Cardiac septum (tissue), 1 donor: ENCODE measurements at regions not wholly inside any gene's neighbourhood (a gene's known extent, or its start where the extent isn't known, plus 50 kb on each side); places are given as distances from the start of the nearest gene placed in this dataset.
"Not testable (repeated sequence)": the region's sequence is repeated elsewhere in the genome, so short reads cannot be mapped to it uniquely, and the experiment has no call there.

Experiments used
- DNase-seq: peaks from one replicate; pipeline ENCODE4 v3.0.0-alpha.2; 2020; ENCODE audit warnings: low spot score
- intact Hi-C: fragments of 100-400 bp; cut with DNase I; formaldehyde crosslinking; loops from one replicate; pipeline ENCODE4 v1.14.0; 2022
- donor health status: DM: no; HTN: no; CAD: no.

GRCh38 chr20:40080041-40080652 is 608.9 kb downstream of the MAFB start:
- intact Hi-C loops = no loop called here
- no peak for DNase-seq

- intact Hi-C loops = no loop called here
- DNase-seq = no peak
Observed at GRCh38 chr20:40073535-40074111, 615.4 kb downstream of the MAFB start.

GRCh38 chr20:40072907-40073306 is 616.1 kb downstream of the MAFB start:
- no peak for DNase-seq
- intact Hi-C loops = no loop called here

- no peak for DNase-seq
- intact Hi-C loops = no loop called here
Observed at GRCh38 chr20:40056171-40056570, 632.9 kb downstream of the MAFB start.

- DNase-seq = no peak
- intact Hi-C loops = no loop called here
Observed at GRCh38 chr20:40055711-40056110, 633.3 kb downstream of the MAFB start.

DNA sequence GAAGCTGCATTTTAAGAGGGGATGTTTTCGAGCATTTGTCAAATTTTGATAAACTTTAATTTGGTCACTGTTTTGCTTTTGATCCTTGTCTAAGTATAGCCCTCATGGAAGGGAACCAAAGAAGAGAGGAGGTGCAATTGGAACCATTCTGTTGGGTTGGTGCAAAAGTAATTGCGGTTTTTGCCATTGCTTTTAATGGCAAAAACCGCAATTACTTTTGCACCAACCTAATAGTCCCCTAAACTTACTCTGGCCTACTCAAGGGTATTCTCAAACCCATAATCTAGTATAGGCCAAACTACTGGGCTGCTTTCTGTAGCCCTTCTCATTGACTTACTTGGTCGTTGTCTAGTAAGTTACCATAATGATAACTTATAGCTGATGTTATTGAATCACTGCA is 634.7 kb downstream of the MAFB start:
- intact Hi-C loops = no loop called here
- no peak for DNase-seq

DNA sequence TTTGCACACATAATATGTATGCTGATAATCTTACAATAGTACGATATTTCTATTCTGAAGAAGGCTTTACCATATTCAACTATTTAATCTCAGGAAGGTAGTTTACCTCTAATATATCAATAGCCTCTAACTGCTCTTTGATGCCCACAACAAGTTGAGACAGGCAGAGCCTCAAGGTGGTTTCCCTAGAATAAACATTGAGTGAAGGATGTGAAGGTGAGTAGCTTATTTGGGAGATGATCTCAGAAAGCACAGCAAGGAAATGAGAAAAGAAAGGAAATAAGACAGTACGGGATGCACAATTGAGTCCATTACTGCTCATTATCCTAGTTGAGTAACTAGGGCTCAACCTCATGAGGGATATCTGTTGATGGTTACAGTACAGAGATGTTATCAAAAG is 638.4 kb downstream of the MAFB start:
- intact Hi-C loops = no loop called here
- DNase-seq = no peak

- intact Hi-C loops = no loop called here
- no peak for DNase-seq
Observed at GRCh38 chr20:40049854-40050253, 639.2 kb downstream of the MAFB start.

DNA sequence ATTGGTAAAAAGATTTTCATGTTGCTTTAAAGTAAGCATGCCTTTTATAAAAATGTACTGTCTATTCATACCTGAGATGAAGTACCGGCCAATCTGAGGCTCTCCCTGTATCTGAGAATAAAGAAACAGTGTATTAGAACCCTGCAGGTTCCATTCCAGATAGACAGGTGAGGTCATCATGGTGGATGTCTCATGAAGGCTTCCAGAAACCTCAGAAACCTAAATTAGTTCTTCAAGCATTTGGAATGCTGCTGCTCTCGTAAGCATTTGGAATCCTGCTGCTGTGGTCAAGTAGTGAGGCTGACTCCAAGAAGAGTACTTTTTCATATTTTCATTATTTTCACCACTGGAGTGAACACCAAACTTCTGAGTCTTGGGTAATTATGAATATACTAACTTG is 642.3 kb downstream of the MAFB start:
- intact Hi-C loops = no loop called here
- no peak for DNase-seq

GRCh38 chr20:40037511-40037910 is 651.5 kb downstream of the MAFB start:
- intact Hi-C loops = no loop called here
- no peak for DNase-seq

GRCh38 chr20:40029589-40029988 is 659.4 kb downstream of the MAFB start:
- no peak for DNase-seq
- intact Hi-C loops = no loop called here

- no peak for DNase-seq
- intact Hi-C loops = no loop called here
Observed at GRCh38 chr20:40019510-40019909, 669.5 kb downstream of the MAFB start.

- DNase-seq = no peak
- intact Hi-C loops = no loop called here
Observed at GRCh38 chr20:40017765-40018164, 671.3 kb downstream of the MAFB start.

DNA sequence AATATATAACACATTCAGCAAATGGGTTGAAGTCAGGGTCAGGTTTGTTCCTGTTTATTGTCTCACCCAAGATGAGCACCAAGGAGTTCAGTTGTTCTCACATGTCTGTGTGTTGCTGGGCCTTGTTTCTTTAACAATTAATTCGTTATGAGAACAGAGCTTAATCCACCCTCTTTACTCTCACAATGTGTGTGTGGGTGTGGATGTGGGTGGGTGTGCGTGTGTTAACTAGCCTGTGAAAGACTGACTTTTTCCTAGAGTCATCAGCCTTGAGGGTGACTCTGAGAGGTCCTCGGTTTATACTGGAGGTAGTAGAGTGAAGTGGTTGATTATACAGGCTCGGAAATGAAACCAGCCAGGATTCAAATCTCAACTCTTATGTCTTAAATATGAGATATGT is 672.1 kb downstream of the MAFB start:
- no peak for DNase-seq
- intact Hi-C loops = no loop called here

- no peak for DNase-seq
- intact Hi-C loops = no loop called here
Observed at GRCh38 chr20:40016392-40016791, 672.6 kb downstream of the MAFB start.

- intact Hi-C loops, DNase-seq: not testable (repeated sequence)
Observed at GRCh38 chr20:40012026-40012425, 677.0 kb downstream of the MAFB start.

GRCh38 chr20:40010483-40010882 is 678.6 kb downstream of the MAFB start:
- no peak for DNase-seq
- intact Hi-C loops = no loop called here

DNA sequence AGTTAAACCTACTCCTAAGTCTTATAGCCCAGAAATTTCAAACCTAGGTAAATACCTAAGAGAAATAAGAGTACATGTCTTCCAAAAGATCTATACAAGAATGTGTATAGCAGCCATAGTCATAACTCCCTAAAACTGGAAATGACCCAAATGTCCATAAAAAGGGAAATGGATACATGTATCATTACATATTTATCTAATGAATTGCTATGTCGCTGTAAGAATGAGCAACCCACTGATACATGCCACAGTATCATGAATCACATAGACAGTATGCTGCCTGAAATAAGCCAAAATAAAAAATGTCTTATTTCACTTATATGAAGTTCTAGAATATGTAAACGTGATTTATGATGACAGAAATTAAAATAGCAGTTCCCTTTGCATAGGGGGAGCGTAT is 679.5 kb downstream of the MAFB start:
- intact Hi-C loops = no loop called here
- no peak for DNase-seq

- intact Hi-C loops = no loop called here
- no peak for DNase-seq
Observed at GRCh38 chr20:40008177-40008576, 680.9 kb downstream of the MAFB start.

GRCh38 chr20:40006168-40006860 is 682.7 kb downstream of the MAFB start:
- DNase-seq = no peak
- intact Hi-C loops = no loop called here

- intact Hi-C loops, DNase-seq: not testable (repeated sequence)
Observed at GRCh38 chr20:40004092-40004491, 684.9 kb downstream of the MAFB start.
